ENCODE measurements at regions not wholly inside any gene's neighbourhood (a gene's known extent, or its start where the extent isn't known, plus 50 kb on each side); places are given as distances from the start of the nearest gene placed in this dataset.

DNA sequence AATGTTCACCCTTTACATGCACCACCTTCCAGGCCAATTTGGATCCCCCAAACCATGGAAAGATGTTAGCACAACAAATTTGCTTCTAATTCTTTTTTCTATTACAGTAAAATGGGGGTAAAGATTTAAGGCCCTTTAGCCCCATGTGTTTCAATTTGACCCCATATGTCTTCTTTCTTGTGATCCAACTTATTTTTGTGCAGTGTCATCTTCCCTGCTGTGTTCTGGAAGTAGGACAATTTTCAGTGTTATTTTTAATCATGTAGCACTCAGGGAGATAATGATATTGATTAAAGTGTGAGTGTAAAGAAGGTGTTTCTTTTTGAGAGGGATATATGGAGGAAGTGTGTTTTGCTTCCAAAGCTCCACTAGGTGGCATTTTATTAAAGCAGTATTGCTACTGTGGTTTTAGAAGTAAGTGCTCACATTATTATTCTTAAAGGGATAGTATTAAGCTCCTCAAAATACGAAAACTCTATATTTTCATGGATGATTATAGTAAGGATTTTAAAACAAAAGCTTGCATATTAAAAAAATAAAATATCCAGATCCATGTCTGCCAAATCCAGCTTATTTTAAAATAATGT, 118.7 kb upstream of the ATP10B start:
- no peak for ATAC-seq
- no peak for DNase-seq (ENCODE audit: missing footprints)
- intact Hi-C loops (cut with DNase I) = no loop called here

DNA sequence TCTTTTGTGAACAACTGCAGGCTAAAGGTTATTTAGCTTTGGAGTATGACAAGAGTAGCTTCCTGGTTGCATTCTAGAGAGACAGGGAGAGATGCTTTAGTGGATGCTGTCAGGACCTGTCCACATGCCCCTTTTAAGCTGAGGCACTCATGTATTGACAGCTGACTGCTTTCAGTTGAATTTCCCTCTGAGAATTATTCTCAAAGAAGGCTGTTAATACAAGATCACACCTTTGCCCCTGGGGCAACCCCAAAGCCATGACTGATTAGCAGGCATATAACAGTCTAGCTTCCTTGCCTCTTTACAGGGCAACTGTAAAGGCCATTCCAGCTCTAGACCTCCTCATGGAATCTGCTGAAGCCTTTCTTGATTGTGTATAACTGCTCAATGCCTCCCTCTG, 117.6 kb upstream of the ATP10B start:
- intact Hi-C loops (cut with DNase I) = no loop called here
- DNase-seq (ENCODE audit: missing footprints) (no peak), ATAC-seq (no peak)

DNA sequence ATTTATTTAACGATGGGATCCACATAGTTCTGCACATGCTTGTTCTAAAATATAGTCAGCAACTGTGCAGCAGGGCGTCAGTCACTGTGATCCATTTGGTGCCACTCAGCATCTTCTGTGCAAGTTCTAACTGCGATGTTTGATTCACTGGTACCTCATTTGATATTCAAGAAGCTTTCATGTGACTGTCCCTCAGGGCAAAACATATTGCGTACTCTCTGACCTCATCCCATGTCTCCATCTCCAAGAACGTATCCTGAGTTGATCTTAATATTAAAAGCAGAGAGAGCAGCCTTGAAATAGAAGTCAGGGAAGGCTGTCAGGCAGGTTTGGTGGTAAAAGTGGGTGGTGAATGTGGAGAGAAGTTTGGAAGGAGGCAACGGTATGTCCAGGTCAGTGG, 116.5 kb upstream of the ATP10B start:
- intact Hi-C loops (cut with DNase I) = no loop called here
- DNase-seq (ENCODE audit: missing footprints) (no peak), ATAC-seq (no peak)

DNA sequence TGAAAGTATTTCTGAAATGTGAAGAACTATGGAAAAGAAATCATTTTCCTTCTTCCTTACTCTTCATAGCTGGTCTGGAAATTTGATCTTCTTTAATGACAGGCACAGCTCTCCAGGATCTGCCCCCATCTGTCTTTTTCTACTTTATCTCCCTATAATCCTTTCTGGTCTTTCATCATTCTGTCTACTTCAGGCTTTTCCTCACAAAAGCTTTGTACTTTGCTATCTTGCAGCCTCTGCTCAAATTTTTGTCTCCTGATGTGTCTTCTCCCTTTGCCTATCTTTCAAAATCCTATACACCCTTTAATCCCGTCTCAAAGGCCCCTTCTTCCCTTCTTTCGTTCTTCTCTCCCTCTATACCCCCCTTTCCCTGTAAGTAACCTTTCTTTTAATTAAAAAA, 114.9 kb upstream of the ATP10B start:
- ATAC-seq = no peak

DNA sequence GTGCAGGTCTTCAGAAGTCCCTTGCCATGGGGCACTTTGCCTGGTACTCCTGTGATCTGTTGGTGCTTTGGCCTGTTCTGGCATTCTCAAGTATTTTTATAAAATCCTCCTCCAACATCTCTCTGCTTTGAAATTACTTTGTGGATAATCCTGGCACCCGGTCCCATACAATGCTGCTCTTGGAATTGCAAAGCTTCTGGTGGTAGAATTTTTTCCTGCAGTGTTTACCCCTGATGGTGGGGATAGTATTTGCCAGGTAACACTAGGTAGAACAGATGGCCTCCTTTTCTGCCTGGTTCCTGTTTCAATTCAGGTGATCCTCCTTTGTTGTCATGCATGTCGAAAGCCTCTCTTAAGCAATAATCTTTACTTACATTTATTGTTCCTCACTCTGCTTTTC, 109.8 kb upstream of the ATP10B start:
- DNase-seq (ENCODE audit: missing footprints) = no peak
- intact Hi-C loops (cut with DNase I) = no loop called here
- no peak for ATAC-seq

More for the DNA sequence above, 114.9 kb upstream of the ATP10B start:
- intact Hi-C loops (cut with DNase I) = no loop called here
- no peak for DNase-seq (ENCODE audit: missing footprints)

DNA sequence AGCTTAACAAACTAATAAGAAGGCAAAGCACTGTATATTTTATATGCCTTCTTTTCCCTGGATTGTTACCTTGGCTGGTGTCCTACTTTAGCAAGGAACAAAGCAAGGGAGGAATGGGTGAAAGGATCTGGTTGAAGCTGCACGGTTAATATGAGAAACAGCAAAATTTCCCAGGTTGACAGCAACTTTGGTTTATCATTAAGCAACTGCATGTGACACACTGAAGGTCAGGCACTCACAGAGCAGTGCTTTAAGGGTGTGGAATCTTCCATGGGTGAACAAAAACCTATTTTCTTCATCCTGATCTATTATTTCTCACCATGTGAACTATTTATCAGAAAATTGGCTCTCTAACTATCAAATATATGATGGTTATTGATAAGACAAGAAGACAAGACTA, 109.0 kb upstream of the ATP10B start:
- intact Hi-C loops (cut with DNase I) = no loop called here
- DNase-seq (ENCODE audit: missing footprints) (no peak), ATAC-seq (no peak)

DNA sequence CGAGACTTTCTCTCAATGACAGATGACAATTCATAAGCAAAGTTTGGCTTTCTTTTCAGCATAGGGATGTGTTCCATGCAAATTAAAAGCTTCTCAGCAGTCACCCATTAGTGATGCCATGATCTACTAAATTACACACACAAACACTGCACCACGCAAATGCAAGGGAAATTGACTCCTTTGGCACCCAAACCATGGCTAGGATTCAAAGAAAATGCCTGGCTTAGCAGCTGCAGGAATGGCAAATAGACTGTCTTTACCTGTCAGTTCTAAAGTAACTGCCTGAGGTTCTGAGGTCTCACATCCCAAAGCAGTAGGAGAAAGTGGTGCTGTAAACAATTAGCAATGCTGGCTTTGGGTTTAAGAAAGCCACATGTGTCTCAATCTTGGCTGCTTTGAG, 108.6 kb upstream of the ATP10B start:
- DNase-seq (ENCODE audit: missing footprints) = no peak
- ATAC-seq = no peak
- intact Hi-C loops (cut with DNase I) = no loop called here

DNA sequence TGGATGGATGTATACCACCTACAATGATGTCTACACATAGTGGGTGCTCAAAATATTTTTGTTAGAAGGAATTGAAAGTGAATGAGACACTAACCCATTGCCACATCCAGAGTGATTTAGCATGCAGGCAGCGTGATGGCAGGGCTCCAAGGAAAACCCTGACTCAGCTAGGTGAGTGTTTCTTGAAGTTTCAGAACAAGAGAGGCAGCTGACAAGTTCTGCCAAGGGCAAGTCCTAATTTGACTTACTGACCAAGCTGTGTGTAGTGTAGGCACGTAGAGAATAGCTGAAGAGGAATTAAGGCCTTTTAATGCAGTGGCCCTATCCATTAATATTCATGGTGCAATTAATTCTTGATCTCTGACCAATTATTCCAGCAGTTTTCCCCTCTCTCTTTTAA, 107.8 kb upstream of the ATP10B start:
- ATAC-seq (no peak), DNase-seq (ENCODE audit: missing footprints) (no peak)
- intact Hi-C loops (cut with DNase I) = no loop called here

DNA sequence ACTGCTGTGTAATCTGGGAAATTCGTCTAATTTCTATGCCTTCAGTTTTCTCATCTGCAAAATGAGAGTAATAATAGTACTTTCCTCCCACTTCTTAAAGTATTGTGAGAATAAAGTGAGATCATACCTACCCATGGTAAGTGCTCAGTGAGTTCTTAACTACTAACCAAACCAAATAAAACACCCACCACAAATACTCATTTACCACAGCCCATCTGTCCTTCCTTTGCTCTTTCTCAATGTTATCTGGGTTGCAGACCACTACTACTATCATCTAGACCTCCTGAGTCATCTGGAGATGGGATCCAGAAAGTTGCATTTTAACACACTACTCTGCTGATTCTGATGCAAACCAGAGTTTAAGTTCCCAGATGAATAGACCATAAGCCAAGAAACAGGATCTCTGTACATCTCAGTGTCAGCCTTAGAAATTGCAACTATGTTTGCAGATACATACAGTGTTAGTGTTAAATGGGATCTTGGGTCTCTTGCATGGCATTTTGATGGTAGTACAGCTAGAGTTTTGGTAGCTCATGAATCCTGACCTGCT, 105.4 kb upstream of the ATP10B start:
- ATAC-seq (no peak), DNase-seq (ENCODE audit: missing footprints) (no peak)
- intact Hi-C loops (cut with DNase I) = no loop called here

DNA sequence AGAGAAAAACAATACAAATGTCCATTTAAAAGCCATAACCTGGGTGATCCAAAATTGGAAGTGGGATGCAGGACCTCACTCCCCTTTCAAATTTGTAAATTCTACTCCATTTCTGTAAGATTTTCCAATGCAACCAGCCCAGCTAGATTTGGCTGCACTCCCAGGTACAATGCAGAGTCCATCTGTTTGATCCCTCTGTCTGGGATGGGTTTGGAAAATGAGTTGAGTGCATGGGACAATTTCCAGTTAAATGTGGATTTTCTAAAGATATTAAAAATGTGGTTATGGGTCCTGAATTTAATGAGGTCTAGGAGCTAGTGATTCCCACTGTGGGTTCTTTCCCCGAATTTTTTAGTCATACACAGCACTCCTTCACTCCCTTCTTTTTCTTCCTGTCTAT, 104.0 kb upstream of the ATP10B start:
- no peak for ATAC-seq
- DNase-seq (ENCODE audit: missing footprints) = no peak
- intact Hi-C loops (cut with DNase I) = no loop called here

DNA sequence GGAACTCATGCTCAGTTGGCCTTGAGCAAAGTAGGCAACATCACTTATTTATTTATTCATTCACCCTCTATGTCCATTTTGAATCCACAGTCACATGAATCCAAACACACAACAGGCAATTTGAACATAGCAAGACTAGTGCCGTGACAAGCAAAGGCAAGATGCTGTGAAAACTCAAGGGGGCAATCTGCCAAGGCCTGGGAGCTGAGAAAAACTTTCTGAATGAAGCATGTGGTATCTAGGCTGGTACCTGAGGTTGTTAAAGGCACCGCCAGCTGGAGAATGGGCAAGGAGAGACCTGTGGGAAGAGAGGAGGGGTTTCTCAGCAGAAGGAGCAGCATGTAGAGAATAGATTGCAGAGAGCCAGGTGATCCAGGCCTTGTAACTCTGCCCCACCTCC, 98.3 kb upstream of the ATP10B start:
- DNase-seq (ENCODE audit: missing footprints) = no peak
- intact Hi-C loops (cut with DNase I) = no loop called here
- no peak for ATAC-seq

DNA sequence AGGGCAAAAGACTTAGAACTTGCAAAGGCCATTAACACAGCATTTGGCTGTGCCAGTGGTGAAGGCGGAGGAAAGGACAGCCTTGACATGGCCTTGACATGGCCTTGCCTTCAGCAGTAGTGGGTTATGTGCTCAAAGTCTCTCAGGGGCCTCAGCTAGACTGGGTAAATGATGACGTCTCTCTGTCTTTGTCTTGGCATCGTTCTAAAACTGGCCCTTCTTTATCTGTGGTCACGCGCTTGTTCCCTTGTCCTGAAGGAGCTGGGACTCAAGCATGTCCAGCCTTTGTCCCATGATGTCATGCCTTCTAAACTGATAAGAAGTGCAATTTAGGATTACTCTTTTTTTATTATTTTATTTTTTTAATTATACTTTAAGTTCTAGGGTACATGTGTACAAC, 88.7 kb upstream of the ATP10B start:
- ATAC-seq = no peak
- intact Hi-C loops (cut with DNase I) = no loop called here

DNA sequence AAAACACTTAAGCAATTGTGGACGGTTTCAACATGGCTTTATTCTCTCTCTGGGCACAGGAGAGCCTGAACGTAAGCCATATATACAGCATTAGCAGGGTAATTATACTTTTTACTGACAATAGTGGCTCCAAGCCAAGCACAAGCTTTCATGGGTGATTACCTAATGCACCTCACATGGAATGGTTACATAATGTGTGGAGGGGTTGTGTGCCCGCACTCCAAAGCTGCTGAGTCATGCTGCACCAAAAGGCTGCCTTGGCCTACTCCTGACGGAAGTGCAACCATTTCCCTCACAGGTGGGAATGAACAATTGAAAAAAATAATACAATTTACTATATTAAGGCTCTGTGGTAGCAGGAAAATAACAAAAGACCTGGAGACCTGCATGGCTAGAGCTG, 86.5 kb upstream of the ATP10B start:
- intact Hi-C loops (cut with DNase I) = no loop called here
- DNase-seq (ENCODE audit: missing footprints) = no peak
- ATAC-seq = no peak

More for the DNA sequence above, 88.7 kb upstream of the ATP10B start:
- DNase-seq (ENCODE audit: missing footprints) = no peak

DNA sequence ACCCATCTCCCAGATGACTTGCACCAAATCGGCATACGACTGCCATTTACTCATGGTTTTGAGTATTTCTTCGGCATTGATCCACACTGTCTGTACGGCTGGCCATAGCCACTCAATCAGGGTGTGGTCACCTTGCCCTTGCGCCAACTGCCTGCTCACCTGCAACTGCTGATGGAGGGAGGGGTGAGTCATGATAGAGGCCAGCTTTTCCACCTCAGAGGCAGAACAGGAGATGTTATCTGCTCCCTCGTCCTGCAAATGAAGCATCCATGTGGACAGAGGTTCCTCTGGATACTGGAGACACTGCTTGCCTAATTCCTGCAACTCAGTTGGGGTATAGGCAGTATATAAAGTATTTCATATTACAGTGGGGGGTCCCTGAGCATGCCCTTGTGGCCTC, 85.6 kb upstream of the ATP10B start:
- ATAC-seq (no peak), DNase-seq (ENCODE audit: missing footprints) (no peak)
- intact Hi-C loops (cut with DNase I) = no loop called here

DNA sequence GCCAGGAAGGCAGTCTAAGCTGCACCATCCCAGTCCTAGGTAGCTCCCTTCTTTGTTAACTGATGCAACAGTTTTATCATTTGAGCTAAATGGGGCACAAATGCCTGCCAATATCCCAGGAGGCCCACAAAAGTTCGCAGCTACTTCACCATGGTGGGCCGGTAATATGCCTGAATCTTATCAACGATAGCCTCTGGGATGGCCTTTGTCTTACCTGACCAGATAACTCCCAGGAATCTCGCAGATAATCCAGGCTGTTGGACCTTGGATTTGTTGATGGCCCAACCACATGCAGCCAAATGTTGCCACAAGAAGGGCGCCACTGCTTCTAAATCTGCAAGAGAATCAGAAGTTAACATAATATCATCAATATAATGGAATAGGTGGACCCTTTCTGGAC, 83.8 kb upstream of the ATP10B start:
- DNase-seq (ENCODE audit: missing footprints) (no peak), ATAC-seq (no peak)
- intact Hi-C loops (cut with DNase I) = no loop called here

DNA sequence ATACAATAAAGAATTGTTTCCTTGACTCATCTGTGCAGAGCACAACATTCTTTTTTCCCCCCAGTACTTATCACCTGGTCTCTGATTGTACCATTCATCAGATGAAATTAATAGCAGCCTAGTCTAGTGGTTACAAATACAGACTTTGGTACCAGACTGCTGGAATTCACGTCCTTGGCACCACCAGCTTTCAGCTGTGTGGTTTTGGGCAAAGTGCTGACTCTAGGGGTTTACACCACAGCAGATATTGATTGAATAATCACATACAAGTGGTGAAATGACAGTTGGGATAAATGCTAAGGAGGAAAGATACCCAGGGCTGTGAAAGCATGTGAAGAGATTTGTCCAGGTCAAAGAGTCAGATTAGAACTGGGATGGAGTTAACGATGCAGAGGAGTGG, 79.3 kb upstream of the ATP10B start:
- DNase-seq (ENCODE audit: missing footprints) = no peak
- intact Hi-C loops (cut with DNase I) = no loop called here
- ATAC-seq = no peak

DNA sequence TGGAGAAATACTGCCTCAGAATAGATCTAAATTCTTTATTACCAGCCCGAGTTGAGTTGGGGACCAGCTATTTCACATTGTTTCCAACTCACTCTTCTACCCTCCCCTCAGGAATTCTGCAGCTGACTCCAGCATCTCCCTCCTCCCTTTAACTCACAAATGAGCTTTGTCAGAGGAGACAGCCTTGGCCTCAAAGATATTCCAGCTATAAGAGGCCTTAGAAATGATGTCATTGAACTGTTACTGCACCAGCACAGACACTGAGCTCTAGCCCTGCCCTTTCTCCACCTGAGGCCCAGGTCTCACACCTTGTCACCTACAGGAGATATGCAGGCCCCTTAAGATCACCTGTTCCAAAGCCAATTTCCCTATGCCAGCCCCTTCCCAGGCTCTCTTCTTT, 78.4 kb upstream of the ATP10B start:
- intact Hi-C loops (cut with DNase I) = no loop called here
- DNase-seq (ENCODE audit: missing footprints) = no peak
- ATAC-seq = no peak

DNA sequence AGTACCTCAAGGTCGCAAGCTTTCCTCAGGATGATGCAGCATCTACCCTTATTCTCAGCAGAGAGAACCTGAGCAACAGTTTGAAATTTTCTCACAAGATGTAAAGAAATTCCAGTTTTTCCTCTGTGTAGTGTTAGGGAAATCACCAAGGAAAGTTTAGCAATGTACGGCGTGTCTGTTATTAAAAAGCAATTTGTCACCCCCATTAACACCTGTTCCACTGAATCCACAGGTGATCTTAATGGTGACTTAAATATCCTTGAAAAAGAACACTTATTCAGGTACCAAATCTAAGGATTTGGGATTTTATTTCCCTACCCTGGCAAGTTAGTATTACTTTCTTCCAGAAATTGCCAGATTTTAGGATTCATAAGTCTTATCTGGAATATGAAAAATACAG, 77.9 kb upstream of the ATP10B start:
- no peak for DNase-seq (ENCODE audit: missing footprints)
- intact Hi-C loops (cut with DNase I) = no loop called here
- no peak for ATAC-seq

DNA sequence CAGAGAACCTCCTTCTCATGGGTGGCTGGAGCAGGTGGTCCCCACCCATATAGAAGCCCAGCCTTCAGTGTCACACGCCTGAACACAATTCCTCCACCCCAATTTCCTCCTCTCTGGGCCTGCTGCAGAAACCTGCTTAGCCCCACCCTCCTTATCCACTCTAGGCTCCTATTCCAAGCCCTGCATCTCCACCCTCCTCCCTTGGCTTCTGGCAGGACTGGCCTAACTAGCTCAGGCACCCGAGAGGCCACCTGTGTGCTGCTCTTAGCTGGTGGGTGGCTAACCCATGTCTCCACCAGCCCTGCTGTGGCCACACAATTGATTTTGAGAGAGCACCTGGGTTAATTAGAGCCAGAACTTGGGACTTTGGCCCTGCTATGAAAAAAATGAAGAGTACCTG, 77.3 kb upstream of the ATP10B start:
- no peak for ATAC-seq
- no peak for DNase-seq (ENCODE audit: missing footprints)

DNA sequence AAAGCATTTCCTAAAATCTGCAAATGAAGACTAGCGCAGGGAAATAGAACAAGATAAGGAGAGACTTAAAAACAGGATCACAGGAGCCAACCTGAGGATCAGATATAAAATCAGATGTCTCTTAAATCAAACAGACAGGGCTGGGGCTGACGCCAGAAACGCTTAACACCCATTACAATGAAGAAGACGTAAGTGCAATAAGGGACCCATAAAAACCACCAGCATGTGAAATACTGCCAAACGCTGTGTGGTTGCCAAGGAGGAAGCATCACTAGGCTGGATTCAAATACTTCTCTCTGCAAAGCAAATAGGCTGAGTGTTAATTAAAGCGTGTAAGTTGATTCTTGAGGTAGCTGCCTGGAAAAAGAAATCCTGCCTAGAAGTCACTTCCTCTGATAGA, 74.4 kb upstream of the ATP10B start:
- no peak for DNase-seq (ENCODE audit: missing footprints)
- intact Hi-C loops (cut with DNase I) = no loop called here
- no peak for ATAC-seq

More for the DNA sequence above, 77.3 kb upstream of the ATP10B start:
- intact Hi-C loops (cut with DNase I) = no loop called here

DNA sequence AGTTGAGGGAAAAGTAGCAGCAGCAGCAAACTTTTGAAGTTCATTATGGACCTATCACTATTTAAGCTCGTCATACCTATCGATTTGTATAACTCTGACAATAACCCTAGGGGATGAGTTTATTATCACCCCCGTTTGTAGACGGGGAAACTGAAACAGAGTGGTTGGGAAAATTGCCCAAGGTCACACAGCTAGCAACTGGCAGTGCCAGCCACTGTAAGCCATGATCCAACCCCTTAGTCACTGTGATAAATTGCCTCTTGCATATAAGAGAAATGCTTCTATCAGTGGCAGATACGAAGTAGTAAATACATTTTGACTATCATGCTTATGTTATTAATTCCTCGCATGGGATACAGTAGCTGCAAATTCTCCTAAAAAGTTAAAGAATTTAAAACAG, 73.3 kb upstream of the ATP10B start:
- ATAC-seq = no peak
- intact Hi-C loops (cut with DNase I) = no loop called here
- DNase-seq (ENCODE audit: missing footprints) = no peak
